Esophagus muscularis mucosa (tissue), 3 donors: ENCODE measurements at regions not wholly inside any gene's neighbourhood (a gene's known extent, or its start where the extent isn't known, plus 50 kb on each side); places are given as distances from the start of the nearest gene placed in this dataset.

Experiments
- EP300 ChIP-seq: sonication (generic); formaldehyde crosslinking; IDR thresholded peaks from one replicate; pipeline ENCODE4 v1.6.1; 2017; ENCODE audit warnings: antibody characterized with exemption
- POLR2A ChIP-seq: fragments of 450-650 bp; IDR thresholded peaks from one replicate; pipeline ENCODE4 v1.6.1; 2017; ENCODE audit warnings: antibody characterized with exemption, moderate library complexity, mild to moderate bottlenecking, low read depth
- POLR2AphosphoS5 ChIP-seq, 2 donors: sonication (generic); formaldehyde crosslinking; IDR thresholded peaks; one replicate each; pipeline ENCODE4 v1.6.1; 2017; ENCODE audit warnings: antibody characterized with exemption in 2 of 2

GRCh38 chr6:28803337-28803709 lies 120.5 kb downstream of the TRIM27 start:
- TF ChIP-seq POLR2AphosphoS5 (IDR thresholded peaks at IDR 0.05): no peak
- TF ChIP-seq EP300: no peak
- no peak for TF ChIP-seq POLR2A
